Spleen (tissue), 11 donors: ENCODE measurements at regions not wholly inside any gene's neighbourhood (a gene's known extent, or its start where the extent isn't known, plus 50 kb on each side); places are given as distances from the start of the nearest gene placed in this dataset.
"Not testable (repeated sequence)": the region's sequence is repeated elsewhere in the genome, so short reads cannot be mapped to it uniquely, and the experiment has no call there.

Experiments used
- DNase-seq: peaks from one replicate; pipeline ENCODE4 v3.0.0-alpha.2; 2020
- H3K27ac ChIP-seq, 8 donors: fragments of 200-600 bp; sonication (generic) in 7 of 8; 1 replicate in 4 of 8; 2 replicates in 4 of 8; pipeline versions ENCODE4 v1.5.0 to v1.8.0; 2016 to 2021; ENCODE audit warnings: inconsistent platforms in 4 of 8, mild to moderate bottlenecking in 4 of 8, moderate library complexity in 1 of 8
- H3K27me3 ChIP-seq, 7 donors: fragments of 200-600 bp; sonication (generic) in 6 of 7; replicated peaks in 1 of 7; 1 replicate in 4 of 7; 2 replicates in 3 of 7; pipeline versions ENCODE4 v1.5.0 to v1.8.0; 2016 to 2021; ENCODE audit warnings: inconsistent platforms in 3 of 7, mild to moderate bottlenecking in 1 of 7
- H3K36me3 ChIP-seq, 6 donors: fragments of 200-600 bp; sonication (generic) in 5 of 6; 1 replicate in 4 of 6; 2 replicates in 2 of 6; pipeline versions ENCODE4 v1.5.0 to v1.8.0; 2016 to 2021; ENCODE audit warnings: inconsistent platforms in 2 of 6
- H3K4me1 ChIP-seq, 6 donors: fragments of 200-600 bp; sonication (generic) in 5 of 6; 1 replicate in 3 of 6; 2 replicates in 3 of 6; pipeline versions ENCODE4 v1.5.0 to v1.8.0; 2016 to 2021; ENCODE audit warnings: inconsistent platforms in 3 of 6
- H3K4me3 ChIP-seq, 8 donors: fragments of 200-600 bp; sonication (generic) in 7 of 8; 1 replicate in 4 of 8; 2 replicates in 4 of 8; pipeline versions ENCODE4 v1.5.0 to v1.8.0; 2016 to 2021; ENCODE audit warnings: inconsistent platforms in 4 of 8, mild to moderate bottlenecking in 4 of 8, moderate library complexity in 2 of 8
- H3K9me3 ChIP-seq, 8 donors: fragments of 200-600 bp; sonication (generic) in 7 of 8; 1 replicate in 4 of 8; 2 replicates in 4 of 8; pipeline versions ENCODE4 v1.5.0 to v1.8.0; 2016 to 2021; ENCODE audit warnings: inconsistent platforms in 4 of 8
- POLR2A ChIP-seq, 3 donors: fragments of 450-650 bp; IDR thresholded peaks; one replicate each; pipeline ENCODE4 v1.5.1; 2017; ENCODE audit warnings: antibody characterized with exemption in 3 of 3, mild to moderate bottlenecking in 1 of 3
- POLR2AphosphoS5 ChIP-seq, 3 donors: sonication (generic); formaldehyde crosslinking; IDR thresholded peaks; one replicate each; pipeline ENCODE4 v1.5.1; 2017; ENCODE audit warnings: antibody characterized with exemption in 3 of 3
- WGBS, 5 donors: extraction: QIAGEN DNeasy Blood & Tissue Kit in 3 of 5; methylation state at CpG; one replicate each; pipeline versions ENCODE4 v1.1.5 to v1.1.7; 2013 to 2018; 5-methylcytosine and 5-hydroxymethylcytosine counted together
- intact Hi-C: fragments of 100-400 bp; cut with DNase I; formaldehyde crosslinking; loops from one replicate; pipeline ENCODE4 v1.15.0; 2023; ENCODE audit warnings: low total_unique reads
- TF ChIP-seq, protein P1 (sequence below), 11 experiments: fragments of 200-600 bp in 7 of 11; fragments of 450-650 bp in 4 of 11; sonication (generic) in 4 of 11; IDR thresholded peaks in 8 of 11; conservative IDR thresholded peaks in 3 of 11; 1 replicate in 7 of 11; 2 replicates in 4 of 11; pipeline versions ENCODE4 v1.4.0 to v1.8.0; 2016 to 2021; ENCODE audit warnings: antibody characterized with exemption in 11 of 11, inconsistent platforms in 4 of 11, mild to moderate bottlenecking in 1 of 11
- donor health status: healthy with polysubstance abuse.
- donor health status: DM: no; HTN: no; CAD: no; lungs with moderate emphysema.
- donor health status: DM: no; HTN: no; CAD: no.
- donor health status: Bipolar disorder and iron deficiency.
- donor health status: healthy.
- donor health status: DM: no; HTN: no; CAD: no.
- donor health status: DM: yes; HTN: yes; CAD: no.

- Histone ChIP-seq H3K9me3 (peaks cover 0 to under 1% (median 0%) of the 10 kb centered on the region in 8 donors), H3K36me3 (no peaks in the 10 kb centered on the region), H3K27me3 (no peaks in the 10 kb centered on the region), H3K4me1 (no peaks in the 10 kb centered on the region), H3K4me3 (no peak overlapping the region), H3K27ac (no peak overlapping the region)
- 47 to 60% (median 55%) methylated on average over 2 of the region's 2 CpGs for WGBS, 5 donors
- intact Hi-C loops = no loop called here
- TF ChIP-seq, protein P1, sequence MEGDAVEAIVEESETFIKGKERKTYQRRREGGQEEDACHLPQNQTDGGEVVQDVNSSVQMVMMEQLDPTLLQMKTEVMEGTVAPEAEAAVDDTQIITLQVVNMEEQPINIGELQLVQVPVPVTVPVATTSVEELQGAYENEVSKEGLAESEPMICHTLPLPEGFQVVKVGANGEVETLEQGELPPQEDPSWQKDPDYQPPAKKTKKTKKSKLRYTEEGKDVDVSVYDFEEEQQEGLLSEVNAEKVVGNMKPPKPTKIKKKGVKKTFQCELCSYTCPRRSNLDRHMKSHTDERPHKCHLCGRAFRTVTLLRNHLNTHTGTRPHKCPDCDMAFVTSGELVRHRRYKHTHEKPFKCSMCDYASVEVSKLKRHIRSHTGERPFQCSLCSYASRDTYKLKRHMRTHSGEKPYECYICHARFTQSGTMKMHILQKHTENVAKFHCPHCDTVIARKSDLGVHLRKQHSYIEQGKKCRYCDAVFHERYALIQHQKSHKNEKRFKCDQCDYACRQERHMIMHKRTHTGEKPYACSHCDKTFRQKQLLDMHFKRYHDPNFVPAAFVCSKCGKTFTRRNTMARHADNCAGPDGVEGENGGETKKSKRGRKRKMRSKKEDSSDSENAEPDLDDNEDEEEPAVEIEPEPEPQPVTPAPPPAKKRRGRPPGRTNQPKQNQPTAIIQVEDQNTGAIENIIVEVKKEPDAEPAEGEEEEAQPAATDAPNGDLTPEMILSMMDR (IDR thresholded peaks at IDR 0.05 in 8 of 11, conservative IDR thresholded peaks at IDR 0.05 in 3 of 11) = no peak
- TF ChIP-seq POLR2A (IDR thresholded peaks at IDR 0.05) = no peak
- no peak for TF ChIP-seq POLR2AphosphoS5 (IDR thresholded peaks at IDR 0.05)
- no peak for DNase-seq
Measured at GRCh38 chr4:159592898-159593556, 490.1 kb downstream of the RAPGEF2 start.

- Histone ChIP-seq H3K36me3 (no peaks in the 10 kb centered on the region), H3K4me3 (no peak overlapping the region), H3K27ac (no peak overlapping the region), H3K27me3 (no peaks in the 10 kb centered on the region), H3K4me1 (no peaks in the 10 kb centered on the region), H3K9me3 (no peaks in the 10 kb centered on the region)
- WGBS, 5 donors = 43 to 60% (median 53%) methylated on average over 4 of the region's 4 CpGs
- intact Hi-C loops = no loop called here
- no peak for DNase-seq
- TF ChIP-seq POLR2AphosphoS5 (IDR thresholded peaks at IDR 0.05) = no peak
- TF ChIP-seq, protein P1 (IDR thresholded peaks at IDR 0.05 in 8 of 11, conservative IDR thresholded peaks at IDR 0.05 in 3 of 11) = no peak
- no peak for TF ChIP-seq POLR2A (IDR thresholded peaks at IDR 0.05)
Measured at GRCh38 chr4:159593681-159594080, 490.8 kb downstream of the RAPGEF2 start.

DNA sequence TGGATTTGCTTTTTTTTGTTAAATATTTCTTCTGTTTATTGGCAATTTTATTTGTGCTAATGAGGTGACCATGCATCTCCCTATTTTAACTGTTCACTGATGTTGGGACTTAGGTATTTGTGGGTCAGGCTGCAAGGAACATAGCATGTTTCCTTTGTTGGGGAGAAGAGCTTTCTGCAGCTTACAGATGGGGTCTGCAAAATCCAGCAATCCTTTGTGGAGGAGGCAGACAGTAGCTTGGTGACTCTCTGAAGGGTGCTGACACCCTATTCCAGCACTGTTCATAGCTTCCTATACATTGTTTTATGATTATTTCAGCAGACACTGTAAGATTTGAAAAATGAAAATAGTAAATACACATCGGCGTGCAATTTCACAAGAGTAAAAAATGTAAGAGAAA lies 491.7 kb downstream of the RAPGEF2 start:
- WGBS, 5 donors = 50 to 97% (median 73%) methylated on average over 2 of the region's 2 CpGs
- no peak for TF ChIP-seq POLR2A (IDR thresholded peaks at IDR 0.05)
- TF ChIP-seq, protein P1 (IDR thresholded peaks at IDR 0.05 in 8 of 11, conservative IDR thresholded peaks at IDR 0.05 in 3 of 11) = no peak
- TF ChIP-seq POLR2AphosphoS5 (IDR thresholded peaks at IDR 0.05) = no peak
- intact Hi-C loops = no loop called here
- H3K9me3 ChIP-seq = no peaks in the 10 kb centered on the region
- no peaks in the 10 kb centered on the region for H3K27me3 ChIP-seq
- DNase-seq = no peak
- no peaks in the 10 kb centered on the region for H3K4me1 ChIP-seq
- H3K36me3 ChIP-seq = no peaks in the 10 kb centered on the region
- H3K4me3 ChIP-seq = no peak overlapping the region
- no peak overlapping the region for H3K27ac ChIP-seq

GRCh38 chr4:159595101-159595500 lies 492.2 kb downstream of the RAPGEF2 start:
- H3K9me3 ChIP-seq, H3K27me3 ChIP-seq, H3K27ac ChIP-seq, H3K36me3 ChIP-seq, intact Hi-C loops, DNase-seq, H3K4me1 ChIP-seq, H3K4me3 ChIP-seq: not testable (repeated sequence)
- WGBS, 5 donors = 63 to 87% (median 69%) methylated on average over 4 of the region's 4 CpGs

DNA sequence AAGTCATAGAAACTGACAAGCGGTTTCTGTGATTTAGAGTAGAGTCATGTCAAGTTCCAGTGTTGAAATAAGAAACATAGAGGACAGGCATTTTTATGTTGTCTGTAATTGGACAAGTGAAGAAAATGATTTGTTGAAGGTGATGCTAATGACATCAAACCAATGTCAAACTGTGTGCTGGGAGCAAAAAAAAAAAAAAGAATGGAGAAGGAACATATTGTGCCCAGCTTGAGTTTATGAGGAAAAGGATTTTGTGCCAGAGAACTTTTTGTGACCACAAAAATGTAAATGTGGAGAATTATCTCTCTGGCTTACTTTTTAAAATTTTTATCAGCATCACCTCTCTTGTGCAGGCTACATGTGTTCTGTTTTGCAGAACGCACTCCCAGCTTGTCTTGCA lies 495.7 kb downstream of the RAPGEF2 start:
- Histone ChIP-seq H3K27ac (no peak overlapping the region), H3K4me3 (no peak overlapping the region), H3K36me3 (no peaks in the 10 kb centered on the region), H3K9me3 (no peaks in the 10 kb centered on the region), H3K27me3 (no peaks in the 10 kb centered on the region), H3K4me1 (no peaks in the 10 kb centered on the region)
- WGBS, 5 donors = 76 to 95% (median 88%) methylated on average over 2 of the region's 2 CpGs
- intact Hi-C loops = no loop called here
- TF ChIP-seq, protein P1 (IDR thresholded peaks at IDR 0.05 in 8 of 11, conservative IDR thresholded peaks at IDR 0.05 in 3 of 11) = no peak
- no peak for TF ChIP-seq POLR2A (IDR thresholded peaks at IDR 0.05)
- DNase-seq = no peak
